T-helper 17 cell (primary cell): ENCODE measurements at regions not wholly inside any gene's neighbourhood (a gene's known extent, or its start where the extent isn't known, plus 50 kb on each side); places are given as distances from the start of the nearest gene placed in this dataset.
"Not testable (repeated sequence)": the region's sequence is repeated elsewhere in the genome, so short reads cannot be mapped to it uniquely, and the experiment has no call there.

Experiments
- ATAC-seq: fragments of 150-1000 bp; cut with Tn5 transposase; 2 replicates; pipeline ENCODE4 v1.10.0; 2021; ENCODE audit warnings: mild to moderate bottlenecking, moderate library complexity
- DNase-seq, 3 donors: peaks; one replicate each; pipeline versions ENCODE4 v3.0.0 to v3.0.0-alpha.2; 2020 to 2021
- H3K9me3 ChIP-seq: one replicate; pipeline ENCODE4 v1.7.0; 2013; ENCODE audit warnings: low read length, mild to moderate bottlenecking; ENCODE audit not compliant: control insufficient read depth, poor library complexity, severe bottlenecking
- H3K27ac Mint-ChIP-seq: one replicate; pipeline ENCODE4 v1.8.0; 2022; ENCODE audit warnings: mild to moderate bottlenecking, moderate library complexity, mixed read lengths
- H3K27me3 Mint-ChIP-seq: one replicate; pipeline ENCODE4 v1.8.0; 2022; ENCODE audit warnings: mixed read lengths
- H3K36me3 Mint-ChIP-seq: one replicate; pipeline ENCODE4 v1.8.0; 2022; ENCODE audit warnings: low read depth, mixed read lengths
- H3K4me1 Mint-ChIP-seq: one replicate; pipeline ENCODE4 v1.8.0; 2022; ENCODE audit warnings: mild to moderate bottlenecking, mixed read lengths
- H3K4me3 Mint-ChIP-seq: one replicate; pipeline ENCODE4 v1.8.0; 2022; ENCODE audit warnings: mild to moderate bottlenecking, moderate library complexity, mixed read lengths

DNA sequence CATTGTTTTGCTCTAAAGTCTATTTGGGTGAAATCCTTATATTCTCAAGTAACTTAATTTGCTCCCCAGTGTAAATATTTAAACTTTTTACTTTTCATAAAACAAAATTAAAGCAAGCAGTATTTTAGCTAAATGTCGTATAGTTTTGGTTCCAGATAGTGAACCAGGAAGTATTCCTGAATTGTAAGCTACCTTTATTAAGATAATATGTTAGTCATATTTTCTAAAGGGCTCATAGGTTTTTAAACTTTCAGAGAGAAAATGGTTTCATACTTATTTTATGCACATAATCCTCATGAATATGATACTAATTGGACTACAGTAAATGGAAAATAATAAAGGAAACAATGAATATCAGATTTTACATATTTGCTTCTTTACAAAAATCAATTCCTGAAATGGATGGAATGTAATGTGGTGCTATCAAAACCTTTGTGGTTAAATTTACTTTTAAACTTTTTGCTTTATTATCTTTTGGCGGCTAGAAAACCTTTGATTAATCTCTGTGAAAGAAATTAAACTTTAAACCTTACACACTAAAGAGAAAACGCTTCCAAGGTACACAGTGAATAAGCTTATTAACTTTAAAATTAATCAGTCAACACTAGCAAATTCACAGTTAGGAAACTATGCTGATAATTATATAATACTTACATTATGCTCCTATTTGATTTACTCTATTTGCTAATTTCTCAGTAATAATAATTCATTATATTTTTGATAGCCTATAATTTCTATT, 76.6 kb upstream of the RHOBTB1 start:
- Mint-ChIP-seq H3K27ac (no peak overlapping the region), H3K27me3 (peaks cover 29% of the 10 kb centered on the region)

DNA sequence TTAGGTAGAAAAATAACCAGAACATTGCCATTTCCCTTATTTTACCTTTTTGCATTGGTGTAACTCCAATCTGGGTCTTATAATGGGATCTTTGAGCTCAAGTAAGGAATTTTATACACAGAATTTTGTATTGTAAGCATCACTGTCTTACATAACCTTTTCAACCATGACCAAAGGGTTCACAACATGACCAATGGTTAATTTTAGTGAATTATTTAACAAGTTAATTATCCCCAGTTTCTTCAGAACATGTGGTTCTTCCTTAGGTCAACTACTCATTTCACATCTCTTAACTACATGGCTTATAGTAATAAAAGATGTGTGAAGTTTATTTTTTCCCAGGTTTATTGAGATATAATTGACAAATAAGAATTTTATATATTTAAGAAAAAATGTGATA, 74.2 kb upstream of the RHOBTB1 start:
- no peak overlapping the region for H3K4me3 Mint-ChIP-seq
- no peaks in the 10 kb centered on the region for H3K4me1 Mint-ChIP-seq
- ATAC-seq (no peak), DNase-seq (no peak)
- H3K27me3 Mint-ChIP-seq = peaks cover 29% of the 10 kb centered on the region
- no peak overlapping the region for H3K27ac Mint-ChIP-seq
- H3K36me3 Mint-ChIP-seq = no peaks in the 10 kb centered on the region
- H3K9me3 ChIP-seq = no peaks in the 10 kb centered on the region

More for the DNA sequence above, 76.6 kb upstream of the RHOBTB1 start:
- no peaks in the 10 kb centered on the region for H3K36me3 Mint-ChIP-seq
- no peak overlapping the region for H3K4me3 Mint-ChIP-seq
- no peak for DNase-seq
- H3K9me3 ChIP-seq = no peaks in the 10 kb centered on the region
- no peak for ATAC-seq
- no peaks in the 10 kb centered on the region for H3K4me1 Mint-ChIP-seq

DNA sequence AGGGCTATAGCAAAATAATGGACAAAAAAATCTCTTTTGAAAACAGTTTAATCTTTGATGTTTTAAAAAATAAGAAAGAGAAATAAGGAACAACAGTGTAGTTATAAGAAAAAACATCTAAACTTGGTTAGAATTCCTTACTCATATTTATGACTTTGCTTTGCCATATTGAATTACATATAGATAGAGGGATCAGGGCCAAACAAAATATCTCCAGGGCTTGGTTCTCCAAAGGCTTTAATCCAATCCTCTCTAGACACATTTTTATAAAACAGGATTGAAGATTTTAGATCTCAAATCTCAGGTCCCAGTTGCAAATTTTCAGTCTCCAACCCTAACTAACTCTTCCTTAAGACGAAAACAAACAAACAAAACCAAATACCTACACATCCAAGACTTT, 72.6 kb upstream of the RHOBTB1 start:
- Mint-ChIP-seq H3K27me3 (peaks cover 20% of the 10 kb centered on the region), H3K4me1 (no peaks in the 10 kb centered on the region), H3K4me3 (no peak overlapping the region), H3K27ac (no peak overlapping the region), H3K36me3 (no peaks in the 10 kb centered on the region)
- DNase-seq (no peak), ATAC-seq (no peak)
- no peaks in the 10 kb centered on the region for H3K9me3 ChIP-seq

DNA sequence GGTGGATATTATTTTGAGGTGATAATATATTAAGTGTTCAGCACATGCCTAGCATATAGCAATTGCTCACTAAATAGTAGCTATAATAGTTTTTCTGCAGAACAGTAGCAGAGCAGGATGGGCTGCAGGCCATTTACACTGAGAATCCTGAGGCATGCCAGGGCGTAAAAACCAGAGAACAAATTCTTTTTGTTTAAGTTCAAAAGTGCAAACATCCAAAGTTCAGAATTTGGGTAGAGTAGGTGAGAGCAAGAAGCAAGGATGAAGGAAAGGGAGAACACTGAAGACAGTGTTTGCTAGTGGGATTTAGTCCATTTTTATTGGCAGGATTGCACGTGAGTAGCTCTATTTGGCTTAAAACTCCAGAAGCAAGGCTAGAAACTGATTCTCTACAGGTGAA, 72.0 kb upstream of the RHOBTB1 start:
- Mint-ChIP-seq H3K27ac (no peak overlapping the region), H3K4me1 (no peaks in the 10 kb centered on the region), H3K27me3 (peaks cover 20% of the 10 kb centered on the region), H3K36me3 (no peaks in the 10 kb centered on the region), H3K4me3 (no peak overlapping the region)
- no peak for ATAC-seq
- no peak for DNase-seq
- no peaks in the 10 kb centered on the region for H3K9me3 ChIP-seq

DNA sequence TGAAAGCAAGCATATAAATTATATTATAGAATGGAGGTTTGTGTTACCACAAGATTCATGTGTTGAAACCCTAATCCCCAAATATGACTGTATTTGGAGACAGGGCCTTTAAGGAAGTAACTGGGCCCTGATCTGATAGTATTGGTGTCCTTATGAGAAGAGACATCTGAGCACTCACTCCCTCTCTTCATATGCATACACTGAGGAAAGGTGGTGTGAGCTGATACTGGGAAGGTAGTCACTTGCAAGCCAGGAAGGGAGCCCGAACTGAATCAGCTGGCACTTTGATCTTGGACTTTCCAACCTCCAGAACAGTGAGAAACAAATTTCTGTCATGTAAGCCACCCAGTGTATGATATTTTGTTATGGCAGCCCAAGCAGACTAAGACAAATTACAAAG, 66.9 kb upstream of the RHOBTB1 start:
- no peak overlapping the region for H3K27ac Mint-ChIP-seq
- no peaks in the 10 kb centered on the region for H3K36me3 Mint-ChIP-seq
- ATAC-seq = no peak
- peaks cover 18% of the 10 kb centered on the region for H3K27me3 Mint-ChIP-seq
- no peaks in the 10 kb centered on the region for H3K9me3 ChIP-seq
- no peaks in the 10 kb centered on the region for H3K4me1 Mint-ChIP-seq
- H3K4me3 Mint-ChIP-seq = no peak overlapping the region
- no peak for DNase-seq

DNA sequence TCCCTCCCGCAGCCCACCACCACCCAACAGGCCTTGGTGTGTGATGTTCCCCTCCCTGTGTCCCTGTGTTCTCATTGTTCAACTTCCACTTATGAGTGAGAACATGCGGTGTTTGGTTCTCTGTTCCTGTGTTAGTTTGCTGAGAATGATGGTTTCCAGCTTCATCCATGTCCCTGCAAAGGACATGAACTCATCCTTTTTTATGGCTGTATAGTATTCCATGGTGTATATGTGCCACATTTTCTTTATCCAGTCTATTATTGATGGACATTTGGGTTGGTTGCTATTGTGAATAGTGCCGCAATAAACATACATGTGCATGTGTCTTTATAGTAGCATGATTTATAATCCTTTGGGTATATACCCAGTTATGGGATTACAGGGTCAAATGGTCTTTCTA, 59.1 kb upstream of the RHOBTB1 start:
- H3K27me3 Mint-ChIP-seq = peaks cover 51% of the 10 kb centered on the region
- ATAC-seq, H3K9me3 ChIP-seq, H3K4me3 Mint-ChIP-seq, H3K27ac Mint-ChIP-seq, H3K36me3 Mint-ChIP-seq, DNase-seq, H3K4me1 Mint-ChIP-seq: not testable (repeated sequence)

DNA sequence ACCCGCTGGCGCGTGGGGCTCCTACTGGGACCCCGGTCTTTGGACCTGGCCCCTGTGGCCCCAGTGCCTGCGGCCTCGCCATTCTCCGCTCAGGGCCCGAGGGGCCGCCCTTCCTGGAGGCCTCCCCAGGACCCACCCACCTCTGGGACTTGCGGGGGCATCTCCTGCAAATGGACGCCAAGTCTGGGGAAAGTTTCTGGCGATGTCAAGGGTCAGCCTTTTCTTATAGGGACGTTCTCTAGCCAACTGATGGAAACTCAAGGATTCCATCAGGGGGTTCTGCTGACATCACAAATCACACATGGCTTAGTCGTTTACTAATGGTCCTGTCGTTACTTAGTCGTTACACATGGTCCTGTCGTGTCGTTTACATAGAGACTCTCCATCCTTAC, 57.7 kb upstream of the RHOBTB1 start:
- H3K4me1 Mint-ChIP-seq = peaks cover 3% of the 10 kb centered on the region
- DNase-seq = no peak
- peak overlapping the region; percentile 57 for H3K4me3 Mint-ChIP-seq
- H3K9me3 ChIP-seq = no peaks in the 10 kb centered on the region
- H3K27me3 Mint-ChIP-seq = peaks cover 55% of the 10 kb centered on the region
- peaks cover 2% of the 10 kb centered on the region for H3K36me3 Mint-ChIP-seq
- H3K27ac Mint-ChIP-seq = no peak overlapping the region
- ATAC-seq = no peak

DNA sequence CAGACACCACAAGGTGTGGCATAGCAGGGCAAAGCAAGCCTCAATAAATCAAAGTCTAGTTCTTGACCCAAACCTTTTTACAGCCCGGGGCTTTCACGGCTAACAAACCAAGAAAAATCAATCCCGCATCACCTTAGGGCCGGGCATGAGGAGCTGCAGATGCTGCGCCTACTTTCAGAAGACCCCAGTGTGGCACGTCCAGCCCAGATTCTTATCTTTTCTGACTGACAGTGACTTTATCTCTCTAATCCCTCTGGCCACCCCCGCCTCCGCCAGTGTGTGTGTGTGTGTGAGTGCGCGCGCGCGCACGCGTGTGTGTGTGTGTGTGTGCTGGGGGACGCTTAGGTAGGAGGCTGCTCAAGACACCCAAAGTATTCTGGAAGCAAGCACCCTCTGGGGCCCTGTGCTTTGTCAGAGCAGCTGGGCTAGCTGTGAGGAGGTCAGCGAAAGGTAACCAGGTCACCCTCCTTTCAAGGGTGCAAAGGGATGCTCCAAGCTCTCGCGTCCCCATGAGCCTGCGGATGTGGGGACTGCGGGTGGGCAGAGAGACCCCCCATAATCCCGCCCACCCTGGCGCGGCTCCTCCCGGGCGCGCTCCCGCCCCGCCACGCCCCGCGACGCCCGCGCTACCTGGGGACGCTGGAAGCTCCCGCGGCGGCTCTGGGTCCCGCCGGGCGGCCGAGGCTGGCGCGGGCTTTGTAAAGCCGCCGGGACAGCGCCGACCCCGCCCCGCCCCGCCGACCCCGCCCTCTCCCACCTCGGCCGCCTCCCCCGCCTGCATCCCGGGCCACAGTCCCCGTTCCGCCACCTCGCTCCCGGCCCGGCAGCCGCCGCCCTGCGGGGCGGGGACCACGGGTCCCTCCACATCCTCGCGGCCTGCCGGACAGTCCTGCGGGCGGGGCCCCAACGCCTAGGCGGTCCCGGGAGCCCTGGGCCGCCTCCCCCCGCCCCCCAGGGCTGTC, 57.1 kb upstream of the RHOBTB1 start:
- peaks cover 3% of the 10 kb centered on the region for H3K4me1 Mint-ChIP-seq
- no peak overlapping the region for H3K27ac Mint-ChIP-seq
- peaks cover 59% of the 10 kb centered on the region for H3K27me3 Mint-ChIP-seq
- no peak for ATAC-seq
- H3K36me3 Mint-ChIP-seq = peaks cover 2% of the 10 kb centered on the region
- DNase-seq = no peak
- no peaks in the 10 kb centered on the region for H3K9me3 ChIP-seq
- H3K4me3 Mint-ChIP-seq = peak overlapping the region; percentile 65

DNA sequence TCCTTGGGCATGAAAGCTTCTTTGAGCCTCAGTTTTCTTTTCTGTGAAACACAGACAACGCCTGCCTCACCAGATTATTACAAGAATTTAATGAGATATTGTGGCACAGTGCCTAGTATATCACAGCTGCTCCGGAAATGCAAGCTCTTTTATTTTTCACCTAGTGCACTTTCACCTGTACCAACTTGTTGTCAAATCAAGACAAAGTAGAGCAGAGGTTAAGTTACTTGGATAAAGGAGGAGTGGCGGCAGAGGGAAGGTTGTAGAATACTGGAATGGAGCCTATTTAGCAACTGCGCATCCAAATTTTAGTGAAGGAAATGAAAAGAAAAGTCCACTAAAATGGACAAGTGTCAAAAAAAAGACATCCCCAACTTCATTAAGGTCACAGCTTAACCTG, 54.9 kb upstream of the RHOBTB1 start:
- Mint-ChIP-seq H3K27ac (no peak overlapping the region), H3K27me3 (peaks cover 53% of the 10 kb centered on the region), H3K4me3 (no peak overlapping the region), H3K4me1 (peaks cover 3% of the 10 kb centered on the region), H3K36me3 (peaks cover 2% of the 10 kb centered on the region)
- DNase-seq (no peak), ATAC-seq (no peak)
- H3K9me3 ChIP-seq = no peaks in the 10 kb centered on the region

DNA sequence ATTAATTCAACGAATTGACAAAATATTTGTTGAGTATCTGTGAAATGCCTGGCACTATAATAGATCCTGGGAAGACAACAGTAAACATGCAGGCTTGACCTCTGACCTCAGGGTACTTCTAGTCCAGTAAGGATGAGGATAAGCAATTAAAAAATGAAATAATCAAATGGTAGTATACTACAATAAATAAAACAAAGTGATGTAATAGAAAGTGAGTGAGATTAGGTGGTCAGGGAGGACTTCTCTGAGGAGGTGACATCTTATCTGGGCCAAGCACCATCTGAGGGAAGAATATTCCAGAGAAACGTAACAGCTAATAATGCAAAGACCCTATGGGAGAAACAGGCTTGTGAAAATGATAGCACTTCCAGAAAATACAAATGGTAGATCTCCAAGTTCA, 50.1 kb upstream of the RHOBTB1 start:
- H3K4me3 Mint-ChIP-seq = no peak overlapping the region
- H3K27ac Mint-ChIP-seq = no peak overlapping the region
- DNase-seq = no peak
- H3K9me3 ChIP-seq = no peaks in the 10 kb centered on the region
- H3K36me3 Mint-ChIP-seq = peaks cover 2% of the 10 kb centered on the region
- no peak for ATAC-seq
- no peaks in the 10 kb centered on the region for H3K4me1 Mint-ChIP-seq
- H3K27me3 Mint-ChIP-seq = peaks cover 45% of the 10 kb centered on the region
